ENCODE measurements at regions not wholly inside any gene's neighbourhood (a gene's known extent, or its start where the extent isn't known, plus 50 kb on each side); places are given as distances from the start of the nearest gene placed in this dataset.
"Not testable (repeated sequence)": the region's sequence is repeated elsewhere in the genome, so short reads cannot be mapped to it uniquely, and the experiment has no call there.

DNA sequence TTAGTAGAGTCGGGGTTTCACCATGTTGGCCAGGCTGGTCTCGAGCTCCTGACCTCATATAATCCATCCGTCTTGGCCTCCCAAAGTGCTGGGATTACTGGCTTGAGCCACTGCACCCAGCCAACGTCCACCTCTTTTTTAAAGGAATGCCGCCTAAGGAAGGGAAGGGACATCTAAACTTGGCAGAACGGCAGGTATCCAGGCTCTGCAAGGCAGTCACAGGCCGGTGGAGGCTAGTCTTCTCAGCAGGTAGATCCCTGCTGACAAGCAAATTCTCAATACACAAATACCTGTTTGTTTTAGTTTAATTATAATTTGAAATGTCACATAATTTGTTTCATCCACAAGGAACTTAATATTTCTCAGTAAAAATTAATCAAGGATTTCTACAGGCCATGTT lies 232.0 kb upstream of the HSFY2 start:
- Histone ChIP-seq H3K9me3 (no peaks in the 10 kb centered on the region), H3K27ac (no peak overlapping the region), H3K36me3 (no peaks in the 10 kb centered on the region), H3K4me1 (no peaks in the 10 kb centered on the region), H3K4me3 (no peak overlapping the region), H3K27me3 (no peaks in the 10 kb centered on the region)
- ATAC-seq = no peak
- intact Hi-C loops (cut with DNase I) = no loop called here
- no peak for DNase-seq
- 95% methylated on average over 7 of the region's 7 CpGs; no CpG with 5 or more reads in 1 of the 2 donors for WGBS, 2 donors
- no peak for FAIRE-seq
- TF ChIP-seq, protein P1, sequence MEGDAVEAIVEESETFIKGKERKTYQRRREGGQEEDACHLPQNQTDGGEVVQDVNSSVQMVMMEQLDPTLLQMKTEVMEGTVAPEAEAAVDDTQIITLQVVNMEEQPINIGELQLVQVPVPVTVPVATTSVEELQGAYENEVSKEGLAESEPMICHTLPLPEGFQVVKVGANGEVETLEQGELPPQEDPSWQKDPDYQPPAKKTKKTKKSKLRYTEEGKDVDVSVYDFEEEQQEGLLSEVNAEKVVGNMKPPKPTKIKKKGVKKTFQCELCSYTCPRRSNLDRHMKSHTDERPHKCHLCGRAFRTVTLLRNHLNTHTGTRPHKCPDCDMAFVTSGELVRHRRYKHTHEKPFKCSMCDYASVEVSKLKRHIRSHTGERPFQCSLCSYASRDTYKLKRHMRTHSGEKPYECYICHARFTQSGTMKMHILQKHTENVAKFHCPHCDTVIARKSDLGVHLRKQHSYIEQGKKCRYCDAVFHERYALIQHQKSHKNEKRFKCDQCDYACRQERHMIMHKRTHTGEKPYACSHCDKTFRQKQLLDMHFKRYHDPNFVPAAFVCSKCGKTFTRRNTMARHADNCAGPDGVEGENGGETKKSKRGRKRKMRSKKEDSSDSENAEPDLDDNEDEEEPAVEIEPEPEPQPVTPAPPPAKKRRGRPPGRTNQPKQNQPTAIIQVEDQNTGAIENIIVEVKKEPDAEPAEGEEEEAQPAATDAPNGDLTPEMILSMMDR (IDR thresholded peaks at IDR 0.05) = no peak

DNA sequence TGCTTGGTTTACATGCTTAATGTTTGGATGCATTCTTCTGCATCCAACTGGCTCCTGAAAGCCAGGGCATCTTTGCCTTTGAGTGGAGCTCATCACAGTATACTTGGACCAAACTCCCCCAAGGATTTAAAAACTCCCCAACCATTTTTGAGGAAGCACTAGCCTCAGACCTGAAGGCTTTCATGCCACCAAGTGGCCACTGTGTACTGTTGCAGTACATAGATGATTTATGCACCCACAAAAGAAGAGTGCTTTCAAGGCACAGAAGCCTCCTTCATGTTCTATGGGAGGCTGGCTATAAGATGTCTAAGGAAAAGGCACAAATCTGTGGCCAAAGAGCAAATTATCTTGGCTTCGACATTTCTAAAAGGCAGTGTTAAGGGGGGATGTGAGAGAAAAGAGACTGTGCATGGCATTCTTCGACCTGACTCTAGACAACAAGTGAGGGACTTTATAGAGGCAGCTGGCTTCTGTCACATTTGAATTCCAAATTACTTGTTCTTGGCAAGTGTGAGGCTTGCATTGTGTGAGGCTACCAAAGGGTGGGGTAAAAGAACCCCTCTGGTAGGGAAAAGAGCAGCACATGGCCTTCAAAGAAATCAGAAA lies 224.2 kb upstream of the HSFY2 start:
- ATAC-seq (no peak), FAIRE-seq (no peak), DNase-seq (no peak)
- WGBS, 2 donors = 87% methylated on average over 2 of the region's 2 CpGs; no CpG with 5 or more reads in 1 of the 2 donors
- no peak overlapping the region for H3K27ac ChIP-seq
- no peaks in the 10 kb centered on the region for H3K27me3 ChIP-seq
- no peak overlapping the region for H3K4me3 ChIP-seq
- TF ChIP-seq, protein P1 (IDR thresholded peaks at IDR 0.05) = no peak
- H3K9me3 ChIP-seq = no peaks in the 10 kb centered on the region
- no peaks in the 10 kb centered on the region for H3K36me3 ChIP-seq
- intact Hi-C loops (cut with DNase I) = no loop called here
- no peaks in the 10 kb centered on the region for H3K4me1 ChIP-seq

DNA sequence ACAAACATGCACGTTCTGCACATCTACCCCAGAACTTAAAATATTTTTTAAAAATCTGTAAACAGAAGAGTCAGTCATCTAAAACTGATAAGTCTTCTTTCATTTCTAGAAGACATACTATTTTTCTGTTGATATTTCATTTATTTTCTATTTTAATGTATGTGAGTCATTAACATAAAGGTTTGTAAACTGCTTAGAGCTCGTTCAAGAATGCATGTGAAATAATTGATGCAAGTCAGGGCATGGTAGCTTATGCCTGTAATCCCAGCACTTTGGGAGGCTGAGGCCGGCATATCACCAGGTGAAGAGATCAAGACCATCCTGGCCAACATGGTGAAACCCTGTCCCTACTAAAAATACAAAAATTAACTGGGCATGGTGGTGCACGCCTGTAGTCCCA lies 219.9 kb upstream of the HSFY2 start:
- intact Hi-C loops (cut with DNase I) = no loop called here
- FAIRE-seq (no peak), DNase-seq (no peak), ATAC-seq (no peak)
- WGBS, 2 donors = 92% methylated on average over 4 of the region's 4 CpGs; no CpG with 5 or more reads in 1 of the 2 donors
- Histone ChIP-seq H3K9me3 (no peaks in the 10 kb centered on the region), H3K27ac (no peak overlapping the region), H3K36me3 (no peaks in the 10 kb centered on the region), H3K27me3 (no peaks in the 10 kb centered on the region), H3K4me1 (no peaks in the 10 kb centered on the region), H3K4me3 (no peak overlapping the region)
- TF ChIP-seq, protein P1 (IDR thresholded peaks at IDR 0.05) = no peak

DNA sequence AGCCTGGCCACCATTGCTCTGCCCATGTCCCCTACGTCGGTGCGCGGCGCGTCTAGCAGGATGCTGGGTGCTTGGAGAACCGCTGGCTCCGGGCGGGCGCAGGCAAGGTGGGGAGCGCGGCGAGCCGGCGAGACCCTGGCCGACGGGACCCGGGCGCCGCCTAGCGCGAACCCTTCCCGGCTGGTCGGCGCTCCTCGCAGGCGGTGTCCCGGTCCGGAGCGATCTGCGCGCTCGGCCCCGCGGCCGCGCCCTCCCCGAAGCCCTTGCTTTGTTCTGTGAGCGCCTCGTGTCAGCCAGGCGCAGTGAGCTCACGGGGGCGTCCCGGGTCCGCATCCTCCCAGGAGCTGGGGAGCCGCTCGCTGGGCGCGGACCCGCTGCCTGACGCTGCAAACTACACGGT lies 219.1 kb upstream of the HSFY2 start:
- H3K27me3 ChIP-seq; intact Hi-C loops (cut with DNase I); H3K27ac ChIP-seq; H3K4me1 ChIP-seq; H3K9me3 ChIP-seq; FAIRE-seq; H3K4me3 ChIP-seq; H3K36me3 ChIP-seq; DNase-seq: not testable (repeated sequence)
- peak; percentile 45 to 80 (median 67) for ATAC-seq
- WGBS, 2 donors = 55% methylated on average over 52 of the region's 52 CpGs; no CpG with 5 or more reads in 1 of the 2 donors

DNA sequence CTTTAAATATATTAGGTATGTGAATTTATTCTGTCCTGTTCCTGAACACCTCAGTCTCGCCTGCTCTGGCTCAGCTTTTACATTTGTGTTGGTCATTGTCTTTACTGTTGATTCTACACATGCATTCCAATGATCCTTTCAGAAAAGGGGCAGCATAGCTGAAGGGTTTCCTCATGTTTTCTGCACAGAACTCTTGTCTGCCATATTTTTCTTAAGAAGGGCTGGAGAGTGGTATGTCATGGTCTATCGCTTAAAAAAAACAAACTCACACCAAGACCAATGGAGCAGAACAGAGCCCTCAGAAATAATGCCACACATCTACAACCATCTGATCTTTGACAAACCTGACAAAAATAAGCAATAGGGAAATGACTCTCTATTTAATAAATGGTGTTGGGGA lies 215.8 kb upstream of the HSFY2 start:
- DNase-seq = no peak
- WGBS, 2 donors = 93% methylated on average over 2 of the region's 2 CpGs; no CpG with 5 or more reads in 1 of the 2 donors
- TF ChIP-seq, protein P1 (IDR thresholded peaks at IDR 0.05) = no peak
- Histone ChIP-seq H3K9me3 (no peaks in the 10 kb centered on the region), H3K27ac (no peak overlapping the region), H3K4me1 (no peaks in the 10 kb centered on the region), H3K4me3 (no peak overlapping the region), H3K36me3 (no peaks in the 10 kb centered on the region), H3K27me3 (no peaks in the 10 kb centered on the region)
- no peak for FAIRE-seq
- intact Hi-C loops (cut with DNase I) = no loop called here
- ATAC-seq = no peak

Data from pancreas (tissue), 10 donors.